Uterus (tissue), 2 donors: ENCODE measurements at regions not wholly inside any gene's neighbourhood (a gene's known extent, or its start where the extent isn't known, plus 50 kb on each side); places are given as distances from the start of the nearest gene placed in this dataset.

Experiments
- POLR2A ChIP-seq, 2 donors: fragments of 450-650 bp; IDR thresholded peaks; one replicate each; pipeline ENCODE4 v1.6.1; 2016; ENCODE audit warnings: antibody characterized with exemption in 2 of 2, mild to moderate bottlenecking in 1 of 2, moderate library complexity in 1 of 2
- TF ChIP-seq, protein P1 (sequence below), 4 experiments: fragments of 200-600 bp in 2 of 4; fragments of 450-650 bp in 2 of 4; sonication (generic) in 2 of 4; IDR thresholded peaks; one replicate each; pipeline ENCODE4 v1.5.1; 2016 to 2019; ENCODE audit warnings: antibody characterized with exemption in 4 of 4, mild to moderate bottlenecking in 2 of 4, moderate library complexity in 1 of 4

- TF ChIP-seq, protein P1, sequence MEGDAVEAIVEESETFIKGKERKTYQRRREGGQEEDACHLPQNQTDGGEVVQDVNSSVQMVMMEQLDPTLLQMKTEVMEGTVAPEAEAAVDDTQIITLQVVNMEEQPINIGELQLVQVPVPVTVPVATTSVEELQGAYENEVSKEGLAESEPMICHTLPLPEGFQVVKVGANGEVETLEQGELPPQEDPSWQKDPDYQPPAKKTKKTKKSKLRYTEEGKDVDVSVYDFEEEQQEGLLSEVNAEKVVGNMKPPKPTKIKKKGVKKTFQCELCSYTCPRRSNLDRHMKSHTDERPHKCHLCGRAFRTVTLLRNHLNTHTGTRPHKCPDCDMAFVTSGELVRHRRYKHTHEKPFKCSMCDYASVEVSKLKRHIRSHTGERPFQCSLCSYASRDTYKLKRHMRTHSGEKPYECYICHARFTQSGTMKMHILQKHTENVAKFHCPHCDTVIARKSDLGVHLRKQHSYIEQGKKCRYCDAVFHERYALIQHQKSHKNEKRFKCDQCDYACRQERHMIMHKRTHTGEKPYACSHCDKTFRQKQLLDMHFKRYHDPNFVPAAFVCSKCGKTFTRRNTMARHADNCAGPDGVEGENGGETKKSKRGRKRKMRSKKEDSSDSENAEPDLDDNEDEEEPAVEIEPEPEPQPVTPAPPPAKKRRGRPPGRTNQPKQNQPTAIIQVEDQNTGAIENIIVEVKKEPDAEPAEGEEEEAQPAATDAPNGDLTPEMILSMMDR (IDR thresholded peaks at IDR 0.05): no peak
- TF ChIP-seq POLR2A (IDR thresholded peaks at IDR 0.05): no peak
Measured at GRCh38 chr18:50447952-50448351, 73.1 kb downstream of the SKA1 start.
